ENCODE measurements at regions not wholly inside any gene's neighbourhood (a gene's known extent, or its start where the extent isn't known, plus 50 kb on each side); places are given as distances from the start of the nearest gene placed in this dataset.

DNA sequence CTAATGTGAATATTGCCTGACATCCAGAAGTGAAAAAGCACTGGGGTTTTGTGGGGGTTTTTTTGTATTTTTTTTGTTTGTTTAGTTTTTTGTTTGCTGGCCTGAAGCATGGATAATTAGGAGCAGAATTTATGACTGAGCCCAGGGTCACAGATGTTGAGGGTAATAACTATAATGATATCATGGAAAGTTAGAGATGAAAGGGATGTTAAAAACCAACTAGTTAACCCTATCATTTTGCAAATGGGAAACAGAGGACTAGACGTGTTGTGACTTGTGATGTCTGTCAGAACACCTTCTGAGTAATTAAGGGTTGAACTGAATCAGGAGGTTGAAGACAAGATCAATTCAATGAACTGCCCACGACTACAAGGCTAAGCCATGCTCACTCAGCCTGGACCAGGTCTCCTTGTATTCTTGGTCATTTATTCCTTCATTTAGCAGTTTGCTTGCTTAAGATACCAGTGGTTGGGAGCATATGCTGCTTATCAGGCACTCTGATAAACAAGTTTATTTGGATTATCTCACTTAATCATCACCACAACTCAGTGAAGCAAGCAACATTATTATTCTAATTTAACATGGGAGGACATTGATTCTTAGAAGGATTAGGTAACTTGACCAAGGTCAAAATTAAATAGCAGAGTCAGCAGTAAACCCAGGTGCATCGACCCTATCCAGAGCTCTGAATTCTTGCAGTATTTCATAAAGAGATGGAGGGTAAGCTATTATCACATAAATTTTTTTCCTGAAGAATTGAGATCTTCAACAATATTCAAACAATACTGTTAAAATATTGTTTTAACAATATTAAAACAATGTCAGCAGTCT lies 75.7 kb upstream of the PIK3R1 start:
- Histone ChIP-seq H2AK5ac (ENCODE audit: insufficient read length, low read length) (no peak overlapping the region), H3T11ph (ENCODE audit: low read length) (no peak overlapping the region), H3K27ac (ENCODE audit: insufficient read length, low read depth, low read length) (no peak overlapping the region), H3K4me2 (ENCODE audit: insufficient read depth, insufficient read length, low read length) (no peak overlapping the region), H3K9ac (ENCODE audit: extremely low read depth, insufficient read length, low read length) (no peak overlapping the region), H2BK120ac (ENCODE audit: low read depth, low read length, poor library complexity, severe bottlenecking) (no peak overlapping the region), H4K8ac (replicated peaks; ENCODE audit: insufficient read length, low read depth, low read length) (no peak overlapping the region), H4K5ac (ENCODE audit: insufficient read length, low read depth, low read length) (no peak overlapping the region), H3K56ac (ENCODE audit: insufficient read length, low read depth, low read length) (no peak overlapping the region), H3K79me2 (ENCODE audit: insufficient read depth, low read length) (no peaks in the 10 kb centered on the region), H2BK20ac (ENCODE audit: low read depth, low read length, poor library complexity, severe bottlenecking) (no peak overlapping the region), H3K4ac (ENCODE audit: low read depth, low read length) (no peak overlapping the region), H3K79me1 (ENCODE audit: insufficient read depth, low read depth, low read length, poor library complexity, severe bottlenecking) (no peaks in the 10 kb centered on the region), H2BK12ac (ENCODE audit: insufficient read length, low read depth, low read length) (no peak overlapping the region), H3K23me2 (ENCODE audit: insufficient read length, low read depth, low read length, poor library complexity, severe bottlenecking) (no peaks in the 10 kb centered on the region), H2BK5ac (ENCODE audit: insufficient read length, low read length) (no peak overlapping the region), H3K4me1 (ENCODE audit: insufficient read depth, low read length) (no peaks in the 10 kb centered on the region; the same call in 1 of the 2 replicates), H2AFZ (ENCODE audit: low read length) (no peak overlapping the region), H3K9me3 (ENCODE audit: control insufficient read depth, low read depth, low read length) (no peaks in the 10 kb centered on the region), H3K23ac (ENCODE audit: insufficient read length, low read depth, low read length) (no peak overlapping the region), H3K14ac (ENCODE audit: insufficient read depth, low read length) (no peak overlapping the region), H3K18ac (ENCODE audit: insufficient read length, low read depth, low read length) (no peak overlapping the region), H2BK15ac (ENCODE audit: low read depth, low read length) (no peak overlapping the region), H3K27me3 (ENCODE audit: insufficient read depth, low read length) (no peaks in the 10 kb centered on the region), H4K20me1 (ENCODE audit: control insufficient read depth, insufficient read depth, insufficient read length) (no peaks in the 10 kb centered on the region), H4K91ac (ENCODE audit: insufficient read length, low read depth, low read length) (no peak overlapping the region)
- H3K27ac Mint-ChIP-seq: no peak overlapping the region
- H3K9me3 Mint-ChIP-seq: peaks cover 7 to 9% of the 10 kb centered on the region in 2 experiments; a peak in 4 of 5 replicates
- H3K36me3 Mint-ChIP-seq (ENCODE audit: insufficient read depth in 1 of 3, low read depth in 3 of 3): peaks cover 0 to 12% (median 6%) of the 10 kb centered on the region in 3 experiments; a peak in 2 of 7 replicates
- TF ChIP-seq, protein P1, sequence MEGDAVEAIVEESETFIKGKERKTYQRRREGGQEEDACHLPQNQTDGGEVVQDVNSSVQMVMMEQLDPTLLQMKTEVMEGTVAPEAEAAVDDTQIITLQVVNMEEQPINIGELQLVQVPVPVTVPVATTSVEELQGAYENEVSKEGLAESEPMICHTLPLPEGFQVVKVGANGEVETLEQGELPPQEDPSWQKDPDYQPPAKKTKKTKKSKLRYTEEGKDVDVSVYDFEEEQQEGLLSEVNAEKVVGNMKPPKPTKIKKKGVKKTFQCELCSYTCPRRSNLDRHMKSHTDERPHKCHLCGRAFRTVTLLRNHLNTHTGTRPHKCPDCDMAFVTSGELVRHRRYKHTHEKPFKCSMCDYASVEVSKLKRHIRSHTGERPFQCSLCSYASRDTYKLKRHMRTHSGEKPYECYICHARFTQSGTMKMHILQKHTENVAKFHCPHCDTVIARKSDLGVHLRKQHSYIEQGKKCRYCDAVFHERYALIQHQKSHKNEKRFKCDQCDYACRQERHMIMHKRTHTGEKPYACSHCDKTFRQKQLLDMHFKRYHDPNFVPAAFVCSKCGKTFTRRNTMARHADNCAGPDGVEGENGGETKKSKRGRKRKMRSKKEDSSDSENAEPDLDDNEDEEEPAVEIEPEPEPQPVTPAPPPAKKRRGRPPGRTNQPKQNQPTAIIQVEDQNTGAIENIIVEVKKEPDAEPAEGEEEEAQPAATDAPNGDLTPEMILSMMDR (conservative IDR thresholded peaks at IDR 0.05): no peak
- no peak overlapping the region for H3K4me3 Mint-ChIP-seq
- H3K4me1 Mint-ChIP-seq: peaks cover 16% of the 10 kb centered on the region in 2 experiments
- H3K27me3 Mint-ChIP-seq (ENCODE audit: low read depth): no peaks in the 10 kb centered on the region; the same call in 1 of the 2 replicates
- DNase-seq: no peak
- no CpG with 5 or more reads among the region's 3 CpGs for WGBS (ENCODE audit: extremely low coverage, insufficient read length, low lambda C conversion rate)
